ENCODE measurements at regions not wholly inside any gene's neighbourhood (a gene's known extent, or its start where the extent isn't known, plus 50 kb on each side); places are given as distances from the start of the nearest gene placed in this dataset.

DNA sequence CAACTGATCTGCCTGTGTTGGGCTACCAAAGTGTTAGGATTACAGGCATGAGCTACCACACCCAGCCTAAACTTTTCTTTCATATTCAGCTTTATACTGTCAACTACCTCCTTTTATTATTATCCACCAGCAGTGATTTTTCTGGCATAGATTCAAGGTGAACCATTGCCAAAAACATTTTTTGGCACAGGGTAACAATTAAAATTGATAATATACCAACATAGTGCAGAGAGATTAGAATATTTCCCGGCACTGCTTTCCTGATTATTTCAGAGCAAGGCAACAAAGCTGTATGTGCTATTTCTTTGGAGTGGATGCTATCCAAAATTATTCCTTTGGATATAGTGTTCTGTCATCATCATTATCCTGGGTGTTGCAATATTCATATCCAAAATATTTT, 781.6 kb upstream of the SOX9 start:
- TF ChIP-seq, protein P1, sequence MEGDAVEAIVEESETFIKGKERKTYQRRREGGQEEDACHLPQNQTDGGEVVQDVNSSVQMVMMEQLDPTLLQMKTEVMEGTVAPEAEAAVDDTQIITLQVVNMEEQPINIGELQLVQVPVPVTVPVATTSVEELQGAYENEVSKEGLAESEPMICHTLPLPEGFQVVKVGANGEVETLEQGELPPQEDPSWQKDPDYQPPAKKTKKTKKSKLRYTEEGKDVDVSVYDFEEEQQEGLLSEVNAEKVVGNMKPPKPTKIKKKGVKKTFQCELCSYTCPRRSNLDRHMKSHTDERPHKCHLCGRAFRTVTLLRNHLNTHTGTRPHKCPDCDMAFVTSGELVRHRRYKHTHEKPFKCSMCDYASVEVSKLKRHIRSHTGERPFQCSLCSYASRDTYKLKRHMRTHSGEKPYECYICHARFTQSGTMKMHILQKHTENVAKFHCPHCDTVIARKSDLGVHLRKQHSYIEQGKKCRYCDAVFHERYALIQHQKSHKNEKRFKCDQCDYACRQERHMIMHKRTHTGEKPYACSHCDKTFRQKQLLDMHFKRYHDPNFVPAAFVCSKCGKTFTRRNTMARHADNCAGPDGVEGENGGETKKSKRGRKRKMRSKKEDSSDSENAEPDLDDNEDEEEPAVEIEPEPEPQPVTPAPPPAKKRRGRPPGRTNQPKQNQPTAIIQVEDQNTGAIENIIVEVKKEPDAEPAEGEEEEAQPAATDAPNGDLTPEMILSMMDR (IDR thresholded peaks at IDR 0.05), result no peak
- TF ChIP-seq POLR2A (IDR thresholded peaks at IDR 0.05), result no peak
- TF ChIP-seq POLR2AphosphoS5 (IDR thresholded peaks at IDR 0.05), result no peak
